Esophagus muscularis mucosa (tissue), 4 donors: ENCODE measurements at regions not wholly inside any gene's neighbourhood (a gene's known extent, or its start where the extent isn't known, plus 50 kb on each side); places are given as distances from the start of the nearest gene placed in this dataset.

Experiments
- CTCF ChIP-seq, 3 experiments: fragments of 200-600 bp in 2 of 3; fragments of 450-650 bp in 1 of 3; sonication (generic) in 2 of 3; IDR thresholded peaks; one replicate each; pipeline ENCODE4 v1.5.1; 2017 to 2019; ENCODE audit warnings: antibody characterized with exemption in 3 of 3, mild to moderate bottlenecking in 2 of 3, moderate library complexity in 1 of 3
- EP300 ChIP-seq: sonication (generic); formaldehyde crosslinking; IDR thresholded peaks from one replicate; pipeline ENCODE4 v1.6.1; 2017; ENCODE audit warnings: antibody characterized with exemption
- POLR2A ChIP-seq: fragments of 450-650 bp; IDR thresholded peaks from one replicate; pipeline ENCODE4 v1.6.1; 2017; ENCODE audit warnings: antibody characterized with exemption, moderate library complexity, mild to moderate bottlenecking, low read depth
- POLR2AphosphoS5 ChIP-seq, 2 donors: sonication (generic); formaldehyde crosslinking; IDR thresholded peaks; one replicate each; pipeline ENCODE4 v1.6.1; 2017; ENCODE audit warnings: antibody characterized with exemption in 2 of 2

- TF ChIP-seq CTCF (IDR thresholded peaks at IDR 0.05) (no peak), POLR2A (no peak), POLR2AphosphoS5 (IDR thresholded peaks at IDR 0.05) (no peak), EP300 (no peak)
These were observed 80.8 kb upstream of the HNRNPU start for GRCh38 chr1:244945109-244945671.
